Tibial artery (tissue), 4 donors: ENCODE measurements at regions not wholly inside any gene's neighbourhood (a gene's known extent, or its start where the extent isn't known, plus 50 kb on each side); places are given as distances from the start of the nearest gene placed in this dataset.

Experiments
- DNase-seq, 2 donors: peaks; one replicate each; pipeline ENCODE4 v3.0.0-alpha.2; 2019
- H3K27ac ChIP-seq, 2 donors: fragments of 200-600 bp; sonication (generic) in 1 of 2; 1 replicate in 1 of 2; 2 replicates in 1 of 2; pipeline ENCODE4 v1.5.1; 2018 to 2019; ENCODE audit warnings: mild to moderate bottlenecking in 1 of 2
- H3K27me3 ChIP-seq, 2 donors: fragments of 200-600 bp; sonication (generic) in 1 of 2; one replicate each; pipeline versions ENCODE4 v1.5.1 to v1.6.0; 2016 to 2019
- H3K36me3 ChIP-seq, 3 donors: fragments of 200-600 bp; sonication (generic) in 2 of 3; one replicate each; pipeline ENCODE4 v1.5.1; 2016 to 2019; ENCODE audit warnings: mild to moderate bottlenecking in 2 of 3
- H3K4me1 ChIP-seq, 4 donors: fragments of 200-600 bp; sonication (generic) in 2 of 4; 1 replicate in 3 of 4; 2 replicates in 1 of 4; pipeline ENCODE4 v1.5.1; 2016 to 2019
- H3K4me3 ChIP-seq, 2 donors: fragments of 200-600 bp; sonication (generic) in 1 of 2; 1 replicate in 1 of 2; 2 replicates in 1 of 2; pipeline ENCODE4 v1.5.1; 2018 to 2019; ENCODE audit warnings: mild to moderate bottlenecking in 2 of 2
- H3K9me3 ChIP-seq, 3 donors: fragments of 200-600 bp; sonication (generic) in 1 of 3; one replicate each; pipeline ENCODE4 v1.5.1; 2016 to 2019
- CTCF ChIP-seq, 2 experiments: fragments of 200-600 bp in 1 of 2; fragments of 450-650 bp in 1 of 2; IDR thresholded peaks; one replicate each; pipeline ENCODE4 v1.5.1; 2017 to 2019; ENCODE audit warnings: antibody characterized with exemption in 2 of 2, mild to moderate bottlenecking in 1 of 2, moderate library complexity in 1 of 2
- intact Hi-C: fragments of 100-400 bp; cut with DNase I; formaldehyde crosslinking; loops from one replicate; pipeline ENCODE4 v1.15.0; 2023; ENCODE audit warnings: low total_unique reads

GRCh38 chr5:147055089-147055826, 176.7 kb upstream of the PPP2R2B start:
- intact Hi-C loops, result no loop called here
- no peak overlapping the region for H3K27ac ChIP-seq
- H3K4me3 ChIP-seq, result no peak overlapping the region
- no peaks in the 10 kb centered on the region for H3K36me3 ChIP-seq
- DNase-seq, result no peak
- H3K4me1 ChIP-seq, result no peaks in the 10 kb centered on the region
- no peak for TF ChIP-seq CTCF (IDR thresholded peaks at IDR 0.05)
- peaks cover 0 to 2% of the 10 kb centered on the region in 2 donors for H3K27me3 ChIP-seq
- H3K9me3 ChIP-seq, result no peaks in the 10 kb centered on the region

- H3K36me3 ChIP-seq, result no peaks in the 10 kb centered on the region
- peaks cover 0 to 2% of the 10 kb centered on the region in 2 donors for H3K27me3 ChIP-seq
- no peaks in the 10 kb centered on the region for H3K4me1 ChIP-seq
- H3K4me3 ChIP-seq, result no peak overlapping the region
- no peak overlapping the region for H3K27ac ChIP-seq
- no peaks in the 10 kb centered on the region for H3K9me3 ChIP-seq
- no peak for DNase-seq
- intact Hi-C loops, result no loop called here
- no peak for TF ChIP-seq CTCF (IDR thresholded peaks at IDR 0.05)
Measured at GRCh38 chr5:147055850-147056566, 177.5 kb upstream of the PPP2R2B start.

- Histone ChIP-seq H3K27ac (no peak overlapping the region), H3K4me1 (no peaks in the 10 kb centered on the region), H3K9me3 (no peaks in the 10 kb centered on the region), H3K4me3 (no peak overlapping the region), H3K27me3 (peaks cover 0 to 2% of the 10 kb centered on the region in 2 donors), H3K36me3 (no peaks in the 10 kb centered on the region)
- intact Hi-C loops, result no loop called here
- no peak for DNase-seq
- no peak for TF ChIP-seq CTCF (IDR thresholded peaks at IDR 0.05)
Measured at GRCh38 chr5:147057051-147057450, 177.8 kb upstream of the STK32A start.

- intact Hi-C loops, result no loop called here
- no peak for TF ChIP-seq CTCF (IDR thresholded peaks at IDR 0.05)
Measured at GRCh38 chr5:147061431-147061830, 173.4 kb upstream of the STK32A start.

GRCh38 chr5:147062427-147062826, 172.4 kb upstream of the STK32A start:
- H3K36me3 ChIP-seq, result no peaks in the 10 kb centered on the region
- no peak overlapping the region for H3K4me3 ChIP-seq
- DNase-seq, result no peak
- H3K27ac ChIP-seq, result no peak overlapping the region
- H3K27me3 ChIP-seq, result peaks cover 0 to 2% of the 10 kb centered on the region in 2 donors
- H3K4me1 ChIP-seq, result no peaks in the 10 kb centered on the region
- no peak for TF ChIP-seq CTCF (IDR thresholded peaks at IDR 0.05)
- intact Hi-C loops, result no loop called here
- H3K9me3 ChIP-seq, result no peaks in the 10 kb centered on the region

More at GRCh38 chr5:147061431-147061830, 173.4 kb upstream of the STK32A start:
- DNase-seq, result no peak
- H3K27ac ChIP-seq, result no peak overlapping the region
- peaks cover 0 to 2% of the 10 kb centered on the region in 2 donors for H3K27me3 ChIP-seq
- H3K9me3 ChIP-seq, result no peaks in the 10 kb centered on the region
- H3K4me1 ChIP-seq, result no peaks in the 10 kb centered on the region
- H3K4me3 ChIP-seq, result no peak overlapping the region
- H3K36me3 ChIP-seq, result no peaks in the 10 kb centered on the region
